ENCODE measurements at regions not wholly inside any gene's neighbourhood (a gene's known extent, or its start where the extent isn't known, plus 50 kb on each side); places are given as distances from the start of the nearest gene placed in this dataset.

GRCh38 chr13:66098931-66099628, 1131.1 kb downstream of the PCDH9 start:
- H3K27me3 ChIP-seq (ENCODE audit: control insufficient read depth, insufficient read depth, low read length): no peaks in the 10 kb centered on the region
- no peak overlapping the region for H3K4me3 ChIP-seq (ENCODE audit: insufficient read depth, low read depth, low read length)
- no peak overlapping the region for H4K5ac ChIP-seq (ENCODE audit: low read depth, low read length)
- H2BK20ac ChIP-seq (ENCODE audit: low read depth, low read length): no peak overlapping the region
- H2AK9ac ChIP-seq (replicated peaks; ENCODE audit: low read depth, low read length, poor library complexity): no peak overlapping the region
- no peak overlapping the region for H2AK5ac ChIP-seq (ENCODE audit: low read depth, low read length)
- CTCF ChIA-PET: no interaction called here
- H3K9me1 ChIP-seq (ENCODE audit: insufficient read depth, low read length): no peaks in the 10 kb centered on the region
- H3K4me2 ChIP-seq (ENCODE audit: low read depth, low read length): no peak overlapping the region
- ATAC-seq (ENCODE audit: low read depth) (no peak), DNase-seq (no peak)
- H3K56ac ChIP-seq (ENCODE audit: extremely low read depth, insufficient read depth, low read length): no peak overlapping the region
- H3K4me1 ChIP-seq (ENCODE audit: control insufficient read depth, insufficient read depth, low read length): no peaks in the 10 kb centered on the region
- H3K36me3 ChIP-seq (ENCODE audit: control insufficient read depth, insufficient read depth, low read length): no peaks in the 10 kb centered on the region
- H3K27ac ChIP-seq (ENCODE audit: insufficient read depth, low read length): no peak overlapping the region
- no peak overlapping the region for H2BK15ac ChIP-seq (ENCODE audit: low read depth, low read length)
- WGBS, 2 experiments (ENCODE audit: extremely low coverage in 2 of 2, insufficient read length in 1 of 2): 100% methylated on average over 1 of the region's 3 CpGs
- no peak overlapping the region for H4K8ac ChIP-seq (ENCODE audit: low read depth in 2 of 2, low read length in 2 of 2)
- H2AFZ ChIP-seq (replicated peaks; ENCODE audit: low read length, poor library complexity): no peak overlapping the region
- H3K23ac ChIP-seq (ENCODE audit: low read depth, low read length): no peak overlapping the region
- no peaks in the 10 kb centered on the region for H4K20me1 ChIP-seq (ENCODE audit: insufficient read depth, low read length)
- TF ChIP-seq RAD21 (IDR thresholded peaks at IDR 0.05; ENCODE audit: low read length): no peak
- TF ChIP-seq ELK1 (IDR thresholded peaks at IDR 0.05; ENCODE audit: borderline replicate concordance, low read depth, low read length): no peak
- TF ChIP-seq BHLHE40 (IDR thresholded peaks at IDR 0.05; ENCODE audit: low read depth, low read length): no peak
- TF ChIP-seq POLR2A (IDR thresholded peaks at IDR 0.05; ENCODE audit: low read depth, low read length): no peak
- TF ChIP-seq MAZ (IDR thresholded peaks at IDR 0.05; ENCODE audit: borderline replicate concordance, low read depth, low read length): no peak
- no TSS peak for BruUV-seq (replicated peaks)
- no peak overlapping the region for H4K91ac ChIP-seq (ENCODE audit: insufficient read depth, low read depth, low read length)
- dilution Hi-C loops (cut with HindIII; ENCODE audit: low sequenced_read_pairs, unreplicated experiment): no loop called here
- no peak overlapping the region for H3K18ac ChIP-seq (ENCODE audit: low read depth, low read length)
- no peak overlapping the region for H3K4ac ChIP-seq (ENCODE audit: low read depth, low read length)
- no peaks in the 10 kb centered on the region for H3K79me1 ChIP-seq (ENCODE audit: low read depth in 1 of 2, low read length in 2 of 2)
- no peak overlapping the region for H2BK120ac ChIP-seq (ENCODE audit: low read depth, low read length)
- intact Hi-C loops (cut with micrococcal nuclease): no loop called here
- in situ Hi-C loops (cut with MboI; ENCODE audit: low sequenced_read_pairs): no loop called here
- H3K9ac ChIP-seq (ENCODE audit: low read depth, low read length): no peak overlapping the region
- H2BK5ac ChIP-seq (ENCODE audit: low read depth, low read length, poor library complexity, severe bottlenecking): no peak overlapping the region
- no peak overlapping the region for H3K14ac ChIP-seq (replicated peaks; ENCODE audit: low read depth, low read length)
- POLR2A ChIA-PET (ENCODE audit: unreplicated experiment): no interaction called here
- peaks cover 2% of the 10 kb centered on the region; the same call in 1 of the 2 replicates for H3K9me3 ChIP-seq (ENCODE audit: control insufficient read depth, insufficient read depth, low read length)
